Esophagus mucosa (tissue), 1 donor: ENCODE measurements at regions not wholly inside any gene's neighbourhood (a gene's known extent, or its start where the extent isn't known, plus 50 kb on each side); places are given as distances from the start of the nearest gene placed in this dataset.

ENCODE experiments used
- ATAC-seq: fragments of 200-7000 bp; cut with Tn5 transposase; one replicate; pipeline ENCODE4 v1.9.1; 2020
- donor health status: DM: yes; HTN: yes; CAD: no.

DNA sequence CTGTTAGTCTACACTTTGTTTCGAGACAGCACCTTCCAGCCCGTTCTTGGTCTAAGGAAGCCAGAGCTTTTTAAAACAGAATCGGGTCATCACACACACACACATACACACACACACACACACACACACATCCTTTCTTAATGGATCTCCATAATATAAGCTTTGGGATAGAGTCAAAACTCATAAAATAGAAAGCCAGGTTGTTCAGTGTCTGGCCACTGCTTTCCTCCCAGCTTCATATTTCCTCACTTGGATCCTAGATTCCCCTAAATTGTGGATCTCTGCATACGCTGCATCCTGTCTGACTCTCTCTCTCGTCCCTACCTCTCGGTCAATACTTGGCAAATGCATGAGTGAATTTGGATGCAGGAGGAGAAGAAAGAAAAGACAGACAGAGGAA lies 120.5 kb upstream of the SLC14A2 start:
- no peak for ATAC-seq

- ATAC-seq: no peak
These were observed 118.5 kb upstream of the SLC14A2 start for GRCh38 chr18:45496741-45497140.

DNA sequence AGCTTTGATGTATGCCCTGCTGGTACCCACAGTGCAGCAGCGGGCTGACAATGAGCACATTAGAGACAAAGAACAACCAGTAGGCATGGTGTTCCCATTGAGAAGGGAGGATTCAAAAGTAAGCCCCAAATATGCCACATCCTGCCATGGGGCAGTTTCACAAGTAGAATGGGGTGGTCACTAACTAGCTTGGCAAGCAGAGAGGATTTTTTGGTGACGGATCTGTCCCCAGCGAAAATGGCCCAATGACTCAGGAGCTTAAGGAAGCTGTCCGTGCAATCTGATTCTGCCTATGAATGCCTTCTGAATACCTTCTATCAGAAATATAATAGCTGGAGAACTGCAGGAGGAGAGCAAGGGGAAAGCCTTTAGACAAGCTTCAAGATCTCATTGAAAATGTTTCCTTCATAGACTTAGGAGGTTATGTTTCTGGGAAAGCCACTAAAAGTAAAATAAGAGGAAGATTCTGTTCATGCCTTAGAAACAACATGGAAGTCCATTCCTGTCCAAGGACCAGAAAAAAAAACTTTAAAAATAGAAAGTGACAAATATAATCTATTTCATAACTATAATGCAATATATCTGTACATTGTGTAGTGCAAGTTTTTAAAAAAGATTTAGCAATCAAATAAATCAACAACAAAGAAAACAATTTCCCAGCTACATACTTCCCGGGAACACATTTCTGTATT lies 117.5 kb upstream of the SLC14A2 start:
- ATAC-seq: no peak

DNA sequence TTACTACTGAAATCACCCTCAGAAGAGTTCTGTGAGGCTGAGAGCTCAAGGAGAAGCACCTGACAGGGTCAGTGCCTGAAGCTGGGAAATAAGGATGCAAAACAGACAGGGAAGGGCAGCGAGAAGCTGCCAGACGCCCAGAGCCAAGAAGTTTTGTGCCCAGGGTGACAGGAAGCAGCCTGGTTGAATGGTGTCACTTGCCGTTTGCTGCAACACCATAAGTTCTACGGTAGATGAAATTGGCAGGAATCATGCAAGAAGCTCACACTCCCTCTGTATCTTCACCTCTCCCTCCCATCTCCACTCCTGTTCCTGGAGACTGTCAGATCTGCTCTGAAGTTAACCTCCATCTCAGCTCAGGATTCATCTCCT lies 117.0 kb upstream of the SLC14A2 start:
- no peak for ATAC-seq

DNA sequence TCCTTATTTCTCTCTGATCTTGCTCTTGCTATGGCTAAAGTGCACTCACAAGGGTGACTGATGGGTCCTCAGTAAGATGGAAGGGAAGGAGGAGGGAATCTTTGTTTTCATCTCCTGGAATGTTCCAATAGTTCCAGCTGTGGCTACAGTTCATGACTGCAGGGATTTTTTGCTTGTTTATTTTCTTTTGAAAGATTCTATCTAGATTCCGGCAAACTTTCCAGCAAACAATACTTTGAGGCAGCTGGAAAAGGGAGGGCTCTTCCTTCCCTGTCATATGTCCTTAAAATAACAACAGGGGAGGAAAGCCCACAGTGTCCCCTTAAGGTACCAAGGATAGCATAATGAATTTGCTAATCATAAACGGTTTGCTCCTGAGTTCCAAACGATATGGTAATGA lies 111.3 kb upstream of the SLC14A2 start:
- no peak for ATAC-seq

DNA sequence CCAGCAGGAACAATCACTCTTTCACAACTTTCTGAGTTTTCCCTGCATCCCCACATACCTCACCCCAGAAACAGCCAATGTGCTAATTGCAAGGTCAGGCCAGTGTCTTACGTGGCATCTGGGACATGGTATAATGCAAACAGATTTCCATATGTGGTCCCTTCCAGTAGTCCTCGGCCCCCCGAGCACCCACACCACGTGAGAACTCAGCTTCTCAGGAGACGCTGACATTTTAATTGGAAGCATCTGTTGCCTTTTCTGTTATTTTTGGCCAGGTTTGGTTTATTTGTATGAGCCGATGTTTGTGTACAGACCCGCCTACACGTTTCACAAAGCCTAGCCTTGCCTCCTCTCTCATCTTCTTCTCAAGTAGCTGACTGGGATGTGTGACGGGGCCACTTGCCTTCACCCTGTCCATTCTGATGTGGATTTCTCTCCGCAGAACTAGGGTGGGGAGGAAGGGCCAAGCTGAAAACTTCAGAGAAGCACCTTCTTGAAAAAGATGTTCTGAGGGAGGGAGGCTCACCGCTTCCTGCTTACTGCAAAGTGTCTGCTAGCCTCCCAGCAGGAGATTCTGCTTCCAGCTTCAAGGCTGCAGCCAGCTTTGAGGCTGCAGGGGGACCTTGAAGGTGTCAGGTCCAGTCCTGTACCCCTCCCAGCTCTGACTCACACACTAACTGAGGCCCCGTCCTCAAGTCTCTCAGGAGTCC lies 109.6 kb upstream of the SLC14A2 start:
- no peak for ATAC-seq

- no peak for ATAC-seq
These were observed 108.3 kb upstream of the SLC14A2 start for GRCh38 chr18:45506951-45507350.

GRCh38 chr18:45509535-45509934 lies 105.7 kb upstream of the SLC14A2 start:
- no peak for ATAC-seq

- ATAC-seq: no peak
These were observed 104.6 kb upstream of the SLC14A2 start for GRCh38 chr18:45510656-45511055.

GRCh38 chr18:45512363-45512953 lies 102.8 kb upstream of the SLC14A2 start:
- no peak for ATAC-seq

- ATAC-seq: no peak
These were observed 98.0 kb upstream of the SLC14A2 start for GRCh38 chr18:45517181-45517741.

GRCh38 chr18:45518311-45519155 lies 96.7 kb upstream of the SLC14A2 start:
- no peak for ATAC-seq

DNA sequence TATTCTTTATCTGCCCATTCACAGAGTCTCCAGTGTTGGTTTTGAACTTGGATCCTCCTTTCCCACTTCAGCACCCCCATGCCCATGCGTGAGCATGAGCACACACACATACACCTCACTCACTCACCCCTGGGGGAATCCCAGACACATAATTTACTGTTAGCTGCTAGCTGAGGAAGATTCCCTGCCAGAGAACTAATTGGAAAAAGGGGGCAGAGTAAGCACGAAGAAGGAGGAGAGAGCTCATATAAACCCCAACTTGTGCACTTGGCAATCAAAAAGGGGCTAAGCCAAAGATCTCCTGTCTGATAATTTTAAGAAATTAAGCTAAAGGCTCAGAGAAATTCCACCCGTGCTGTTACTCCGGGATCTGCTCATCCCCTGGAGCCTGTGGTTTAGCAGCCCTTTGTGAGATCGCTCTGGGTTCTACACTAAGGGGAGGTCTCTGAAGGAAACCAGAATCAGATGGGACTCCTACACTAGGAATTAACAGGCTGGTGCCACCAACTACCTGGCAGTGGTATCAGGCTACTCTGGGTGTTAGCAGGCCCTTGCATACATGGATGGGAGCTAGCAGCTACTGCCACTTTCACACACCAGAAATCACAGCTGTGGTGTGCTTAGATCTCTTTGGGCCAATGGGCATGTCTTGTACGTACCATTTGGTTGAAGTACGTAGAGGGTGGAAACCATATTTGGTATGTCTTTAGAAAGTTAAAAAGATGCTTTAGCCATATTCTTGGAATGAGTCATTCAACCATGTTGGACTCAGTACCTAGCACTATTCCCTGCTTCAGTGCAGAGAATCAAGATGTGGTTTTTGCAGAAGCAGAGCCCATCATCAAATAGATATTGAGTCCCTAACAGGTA lies 95.6 kb upstream of the SLC14A2 start:
- no peak for ATAC-seq

GRCh38 chr18:45521136-45521535 lies 94.1 kb upstream of the SLC14A2 start:
- ATAC-seq: no peak

- no peak for ATAC-seq
These were observed 93.5 kb upstream of the SLC14A2 start for GRCh38 chr18:45521777-45522176.

- no peak for ATAC-seq
These were observed 92.9 kb upstream of the SLC14A2 start for GRCh38 chr18:45522371-45522770.

DNA sequence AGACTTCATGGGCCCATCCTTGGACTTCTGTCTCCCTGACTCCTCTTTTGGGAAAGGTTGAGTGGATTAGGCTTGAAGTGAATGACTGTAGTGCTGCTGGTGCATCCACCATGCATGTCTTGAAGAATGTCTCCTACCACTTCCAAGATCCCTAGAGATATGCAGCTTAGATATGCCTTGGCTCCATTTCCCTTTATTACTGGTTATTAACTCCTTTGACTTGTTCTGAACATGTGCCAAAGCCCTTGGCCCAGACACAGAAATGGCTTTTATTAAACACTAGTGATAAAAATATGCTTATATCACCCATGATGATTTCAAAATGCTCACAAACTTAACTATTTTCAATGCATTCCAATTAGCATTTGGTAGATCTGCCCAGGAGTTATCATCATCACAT lies 90.0 kb upstream of the SLC14A2 start:
- ATAC-seq: no peak

GRCh38 chr18:45526114-45526841 lies 89.0 kb upstream of the SLC14A2 start:
- ATAC-seq: no peak

DNA sequence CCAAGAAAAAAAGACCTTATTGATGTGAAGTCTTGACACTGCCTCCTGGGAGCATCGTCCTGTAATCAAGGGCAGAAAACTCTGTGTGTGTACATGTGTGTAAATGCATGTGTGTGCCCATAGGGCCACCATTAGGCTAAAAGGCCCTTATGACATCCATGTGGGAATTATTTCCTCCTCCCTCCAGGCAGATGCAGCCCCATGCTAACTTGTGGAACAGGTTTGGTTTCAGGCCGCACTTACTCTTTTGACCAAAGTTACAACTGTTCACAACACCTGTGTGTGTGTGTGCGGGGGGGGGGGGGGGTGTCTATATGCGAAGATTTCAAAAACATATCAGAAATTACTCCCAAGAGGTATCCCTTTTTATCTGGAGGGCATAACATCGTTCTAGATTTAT lies 87.4 kb upstream of the SLC14A2 start:
- no peak for ATAC-seq

GRCh38 chr18:45528712-45529336 lies 86.5 kb upstream of the SLC14A2 start:
- no peak for ATAC-seq

DNA sequence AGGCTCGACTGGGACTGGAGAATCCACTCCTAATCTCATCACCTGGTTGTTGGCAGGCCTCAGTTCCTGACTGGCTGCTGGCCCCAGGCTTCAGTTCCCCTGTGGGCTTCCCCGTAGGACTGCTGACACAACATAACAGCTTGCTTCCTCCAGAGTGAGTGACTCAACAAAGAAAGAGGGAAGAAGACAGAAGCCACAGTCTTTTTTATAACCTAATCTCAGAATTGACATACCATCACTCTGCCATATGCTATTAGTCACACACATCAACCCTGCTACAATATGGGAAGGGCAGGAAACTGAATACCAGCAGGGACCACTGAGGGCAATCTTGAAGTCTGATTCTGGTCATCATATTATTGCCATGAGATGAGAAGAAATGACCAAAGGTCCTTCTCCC lies 76.8 kb upstream of the SLC14A2 start:
- ATAC-seq: no peak
